GM23338 (cell line): ENCODE measurements at regions not wholly inside any gene's neighbourhood (a gene's known extent, or its start where the extent isn't known, plus 50 kb on each side); places are given as distances from the start of the nearest gene placed in this dataset.

ENCODE experiments used
- ATAC-seq: fragments of 200-7000 bp; cut with Tn5 transposase; 3 replicates; pipeline ENCODE4 v1.9.1; 2020
- DNase-seq: peaks from one replicate; pipeline ENCODE4 v3.0.0-alpha.2; 2015; ENCODE audit warnings: low spot score
- H2AFZ ChIP-seq: fragments of 200-600 bp; sonication (generic); 2 replicates; pipeline ENCODE4 v1.8.0; 2016; ENCODE audit warnings: antibody characterized with exemption, mild to moderate bottlenecking, moderate library complexity
- H3F3A ChIP-seq: fragments of 200-600 bp; sonication (generic); replicated peaks from 2 replicates; pipeline ENCODE4 v1.8.0; 2017; ENCODE audit warnings: antibody characterized with exemption, mixed run types, low read depth
- H3K27ac ChIP-seq: fragments of 200-600 bp; sonication (generic); 2 replicates; pipeline ENCODE4 v1.6.1; 2016; ENCODE audit warnings: low read depth
- H3K27me3 ChIP-seq: fragments of 200-600 bp; sonication (generic); 2 replicates; pipeline ENCODE4 v1.8.0; 2016; ENCODE audit warnings: mild to moderate bottlenecking, mixed run types, moderate library complexity; ENCODE audit not compliant: insufficient read depth
- H3K36me3 ChIP-seq: fragments of 200-600 bp; sonication (generic); 2 replicates; pipeline ENCODE4 v1.8.0; 2016; ENCODE audit warnings: mild to moderate bottlenecking; ENCODE audit not compliant: insufficient read depth
- H3K4me1 ChIP-seq: fragments of 200-600 bp; sonication (generic); 2 replicates; pipeline ENCODE4 v1.8.0; 2016; ENCODE audit warnings: mild to moderate bottlenecking, moderate library complexity; ENCODE audit not compliant: insufficient read depth
- H3K4me2 ChIP-seq: fragments of 200-600 bp; sonication (generic); 2 replicates; pipeline ENCODE4 v1.7.1; 2017; ENCODE audit warnings: mixed run types
- H3K4me3 ChIP-seq: fragments of 200-600 bp; sonication (generic); 2 replicates; pipeline ENCODE4 v1.6.1; 2016; ENCODE audit warnings: mixed run types
- H3K79me2 ChIP-seq: fragments of 200-600 bp; sonication (generic); replicated peaks from 2 replicates; pipeline ENCODE4 v1.8.0; 2017; ENCODE audit warnings: mild to moderate bottlenecking; ENCODE audit not compliant: insufficient read depth
- H3K9me2 ChIP-seq: fragments of 200-600 bp; sonication (generic); 2 replicates; pipeline ENCODE4 v1.8.0; 2017; ENCODE audit not compliant: insufficient read depth
- H4K20me1 ChIP-seq: fragments of 200-600 bp; sonication (generic); replicated peaks from 2 replicates; pipeline ENCODE4 v1.8.0; 2017; ENCODE audit warnings: mild to moderate bottlenecking; ENCODE audit not compliant: insufficient read depth
- H3K27ac Mint-ChIP-seq: 2 replicates; pipeline ENCODE4 v1.8.0; 2020; ENCODE audit warnings: inconsistent platforms, mild to moderate bottlenecking, moderate library complexity, mixed read lengths
- H3K27me3 Mint-ChIP-seq: 3 replicates; pipeline ENCODE4 v1.8.0; 2022; ENCODE audit warnings: low read depth, mild to moderate bottlenecking, moderate library complexity, mixed read lengths, inconsistent platforms; ENCODE audit not compliant: insufficient read depth, poor library complexity
- H3K36me3 Mint-ChIP-seq: 3 replicates; pipeline ENCODE4 v1.8.0; 2021; ENCODE audit warnings: low read depth, mild to moderate bottlenecking, inconsistent platforms, moderate library complexity, mixed read lengths
- H3K4me1 Mint-ChIP-seq: 3 replicates; pipeline ENCODE4 v1.8.0; 2020; ENCODE audit warnings: mild to moderate bottlenecking, inconsistent platforms, mixed read lengths
- H3K4me3 Mint-ChIP-seq: 3 replicates; pipeline ENCODE4 v1.8.0; 2021; ENCODE audit warnings: moderate library complexity, mild to moderate bottlenecking, inconsistent platforms, mixed read lengths
- H3K9me3 Mint-ChIP-seq: 3 replicates; pipeline ENCODE4 v1.8.0; 2020; ENCODE audit warnings: moderate library complexity, mild to moderate bottlenecking, inconsistent platforms, mixed read lengths
- CREB1 ChIP-seq: fragments of 250-450 bp; sonication (Bioruptor Pico); IDR thresholded peaks from 2 replicates; pipeline ENCODE4 v1.5.0; 2020; ENCODE audit warnings: low read depth, mild to moderate bottlenecking, moderate library complexity
- EZH2 ChIP-seq: fragments of 200-600 bp; sonication (generic); IDR thresholded peaks from one replicate; pipeline ENCODE4 v1.8.0; 2017; ENCODE audit warnings: antibody characterized with exemption, mild to moderate bottlenecking, low read depth; ENCODE audit not compliant: unreplicated experiment
- EZH2phosphoT487 ChIP-seq: fragments of 200-600 bp; sonication (generic); IDR thresholded peaks from one replicate; pipeline ENCODE4 v1.8.1; 2018; ENCODE audit warnings: antibody characterized with exemption; ENCODE audit not compliant: unreplicated experiment
- JUNB ChIP-seq: IDR thresholded peaks from one replicate; pipeline ENCODE4 v1.6.1; 2016; ENCODE audit warnings: antibody characterized with exemption; ENCODE audit not compliant: unreplicated experiment
- NANOG ChIP-seq: IDR thresholded peaks from 2 replicates; pipeline ENCODE4 v1.6.1; 2016; ENCODE audit warnings: antibody characterized with exemption, borderline replicate concordance
- POLR2AphosphoS5 ChIP-seq: IDR thresholded peaks from 2 replicates; pipeline ENCODE4 v1.6.1; 2016; ENCODE audit warnings: antibody characterized with exemption, low read depth
- REST ChIP-seq: IDR thresholded peaks from one replicate; pipeline ENCODE4 v1.6.1; 2018; ENCODE audit warnings: antibody characterized with exemption; ENCODE audit not compliant: unreplicated experiment
- STAT1 ChIP-seq: IDR thresholded peaks from one replicate; pipeline ENCODE4 v1.6.1; 2016; ENCODE audit warnings: antibody characterized with exemption; ENCODE audit not compliant: unreplicated experiment
- ZNF114 ChIP-seq: fragments of 250-450 bp; sonication (Bioruptor Pico); IDR thresholded peaks from 2 replicates; pipeline ENCODE4 v1.5.0; 2020; ENCODE audit warnings: mild to moderate bottlenecking, moderate library complexity
- ZNF331 ChIP-seq: fragments of 250-450 bp; sonication (Bioruptor Pico); IDR thresholded peaks from 2 replicates; pipeline ENCODE4 v1.5.0; 2020; ENCODE audit warnings: low read depth, mild to moderate bottlenecking, moderate library complexity
- TF ChIP-seq, protein P1 (sequence below): fragments of 250-450 bp; sonication (Bioruptor Pico); IDR thresholded peaks from 2 replicates; pipeline ENCODE4 v1.5.0; 2020; ENCODE audit warnings: mild to moderate bottlenecking, moderate library complexity
- TF ChIP-seq, protein P2 (sequence below): IDR thresholded peaks from 2 replicates; pipeline ENCODE4 v1.6.1; 2016; ENCODE audit warnings: antibody characterized with exemption
- TF ChIP-seq, protein P3 (sequence below), 2 experiments: fragments of 200-600 bp in 1 of 2; sonication (generic) in 1 of 2; conservative IDR thresholded peaks; 2 replicates each; pipeline versions ENCODE4 v1.5.1 to v1.6.1; 2016 to 2017; ENCODE audit warnings: antibody characterized with exemption in 2 of 2, low read depth in 2 of 2, mild to moderate bottlenecking in 2 of 2, moderate library complexity in 1 of 2

DNA sequence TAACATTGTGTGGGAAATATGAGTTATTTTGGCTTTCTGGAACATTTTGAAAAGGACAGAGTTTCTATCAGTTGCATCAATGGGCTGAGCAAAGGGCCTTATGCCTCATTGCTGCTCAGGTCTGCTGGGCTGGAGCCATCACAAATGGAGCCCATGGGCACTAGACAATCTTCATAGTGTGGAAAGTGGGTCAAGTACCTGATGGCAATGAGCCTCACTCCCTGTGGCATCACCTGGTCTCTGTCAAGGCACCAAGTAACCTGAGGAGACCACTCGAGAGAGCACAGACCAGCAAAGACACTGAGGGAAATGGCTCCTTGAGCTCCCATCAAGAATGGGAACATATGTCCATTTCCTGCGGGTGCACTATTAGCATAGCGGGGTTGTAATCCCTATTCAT, 96.7 kb upstream of the PPP2R3A start:
- Histone ChIP-seq H2AFZ (no peak overlapping the region), H3K4me3 (no peak overlapping the region), H3K9me2 (peaks cover 4% of the 10 kb centered on the region; the same call in 1 of the 2 replicates), H3K79me2 (no peaks in the 10 kb centered on the region), H3K36me3 (no peaks in the 10 kb centered on the region), H3F3A (no peaks in the 10 kb centered on the region), H3K4me1 (no peaks in the 10 kb centered on the region), H3K27me3 (no peaks in the 10 kb centered on the region), H4K20me1 (no peaks in the 10 kb centered on the region), H3K4me2 (no peak overlapping the region), H3K27ac (no peak overlapping the region)
- DNase-seq (no peak), ATAC-seq (no peak)
- H3K36me3 Mint-ChIP-seq = peaks cover 3% of the 10 kb centered on the region; the same call in 1 of the 3 replicates
- H3K4me3 Mint-ChIP-seq = no peak overlapping the region
- TF ChIP-seq STAT1 (no peak), JUNB (no peak), EZH2 (no peak), POLR2AphosphoS5 (no peak), CREB1 (CRISPR knock-in tag) (no peak), EZH2phosphoT487 (no peak), ZNF114 (CRISPR knock-in tag) (no peak), NANOG (no peak), REST (no peak), ZNF331 (CRISPR knock-in tag) (no peak)
- TF ChIP-seq, protein P1, sequence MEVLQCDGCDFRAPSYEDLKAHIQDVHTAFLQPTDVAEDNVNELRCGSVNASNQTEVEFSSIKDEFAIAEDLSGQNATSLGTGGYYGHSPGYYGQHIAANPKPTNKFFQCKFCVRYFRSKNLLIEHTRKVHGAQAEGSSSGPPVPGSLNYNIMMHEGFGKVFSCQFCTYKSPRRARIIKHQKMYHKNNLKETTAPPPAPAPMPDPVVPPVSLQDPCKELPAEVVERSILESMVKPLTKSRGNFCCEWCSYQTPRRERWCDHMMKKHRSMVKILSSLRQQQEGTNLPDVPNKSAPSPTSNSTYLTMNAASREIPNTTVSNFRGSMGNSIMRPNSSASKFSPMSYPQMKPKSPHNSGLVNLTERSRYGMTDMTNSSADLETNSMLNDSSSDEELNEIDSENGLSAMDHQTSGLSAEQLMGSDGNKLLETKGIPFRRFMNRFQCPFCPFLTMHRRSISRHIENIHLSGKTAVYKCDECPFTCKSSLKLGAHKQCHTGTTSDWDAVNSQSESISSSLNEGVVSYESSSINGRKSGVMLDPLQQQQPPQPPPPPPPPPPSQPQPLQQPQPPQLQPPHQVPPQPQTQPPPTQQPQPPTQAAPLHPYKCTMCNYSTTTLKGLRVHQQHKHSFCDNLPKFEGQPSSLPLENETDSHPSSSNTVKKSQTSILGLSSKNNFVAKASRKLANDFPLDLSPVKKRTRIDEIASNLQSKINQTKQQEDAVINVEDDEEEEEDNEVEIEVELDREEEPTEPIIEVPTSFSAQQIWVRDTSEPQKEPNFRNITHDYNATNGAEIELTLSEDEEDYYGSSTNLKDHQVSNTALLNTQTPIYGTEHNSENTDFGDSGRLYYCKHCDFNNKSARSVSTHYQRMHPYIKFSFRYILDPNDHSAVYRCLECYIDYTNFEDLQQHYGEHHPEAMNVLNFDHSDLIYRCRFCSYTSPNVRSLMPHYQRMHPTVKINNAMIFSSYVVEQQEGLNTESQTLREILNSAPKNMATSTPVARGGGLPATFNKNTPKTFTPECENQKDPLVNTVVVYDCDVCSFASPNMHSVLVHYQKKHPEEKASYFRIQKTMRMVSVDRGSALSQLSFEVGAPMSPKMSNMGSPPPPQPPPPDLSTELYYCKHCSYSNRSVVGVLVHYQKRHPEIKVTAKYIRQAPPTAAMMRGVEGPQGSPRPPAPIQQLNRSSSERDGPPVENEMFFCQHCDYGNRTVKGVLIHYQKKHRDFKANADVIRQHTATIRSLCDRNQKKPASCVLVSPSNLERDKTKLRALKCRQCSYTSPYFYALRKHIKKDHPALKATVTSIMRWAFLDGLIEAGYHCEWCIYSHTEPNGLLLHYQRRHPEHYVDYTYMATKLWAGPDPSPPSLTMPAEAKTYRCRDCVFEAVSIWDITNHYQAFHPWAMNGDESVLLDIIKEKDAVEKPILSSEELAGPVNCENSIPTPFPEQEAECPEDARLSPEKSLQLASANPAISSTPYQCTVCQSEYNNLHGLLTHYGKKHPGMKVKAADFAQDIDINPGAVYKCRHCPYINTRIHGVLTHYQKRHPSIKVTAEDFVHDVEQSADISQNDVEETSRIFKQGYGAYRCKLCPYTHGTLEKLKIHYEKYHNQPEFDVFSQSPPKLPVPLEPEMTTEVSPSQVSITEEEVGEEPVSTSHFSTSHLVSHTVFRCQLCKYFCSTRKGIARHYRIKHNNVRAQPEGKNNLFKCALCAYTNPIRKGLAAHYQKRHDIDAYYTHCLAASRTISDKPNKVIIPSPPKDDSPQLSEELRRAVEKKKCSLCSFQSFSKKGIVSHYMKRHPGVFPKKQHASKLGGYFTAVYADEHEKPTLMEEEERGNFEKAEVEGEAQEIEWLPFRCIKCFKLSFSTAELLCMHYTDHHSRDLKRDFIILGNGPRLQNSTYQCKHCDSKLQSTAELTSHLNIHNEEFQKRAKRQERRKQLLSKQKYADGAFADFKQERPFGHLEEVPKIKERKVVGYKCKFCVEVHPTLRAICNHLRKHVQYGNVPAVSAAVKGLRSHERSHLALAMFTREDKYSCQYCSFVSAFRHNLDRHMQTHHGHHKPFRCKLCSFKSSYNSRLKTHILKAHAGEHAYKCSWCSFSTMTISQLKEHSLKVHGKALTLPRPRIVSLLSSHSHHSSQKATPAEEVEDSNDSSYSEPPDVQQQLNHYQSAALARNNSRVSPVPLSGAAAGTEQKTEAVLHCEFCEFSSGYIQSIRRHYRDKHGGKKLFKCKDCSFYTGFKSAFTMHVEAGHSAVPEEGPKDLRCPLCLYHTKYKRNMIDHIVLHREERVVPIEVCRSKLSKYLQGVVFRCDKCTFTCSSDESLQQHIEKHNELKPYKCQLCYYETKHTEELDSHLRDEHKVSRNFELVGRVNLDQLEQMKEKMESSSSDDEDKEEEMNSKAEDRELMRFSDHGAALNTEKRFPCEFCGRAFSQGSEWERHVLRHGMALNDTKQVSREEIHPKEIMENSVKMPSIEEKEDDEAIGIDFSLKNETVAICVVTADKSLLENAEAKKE (CRISPR knock-in tag) = no peak
- TF ChIP-seq, protein P2, sequence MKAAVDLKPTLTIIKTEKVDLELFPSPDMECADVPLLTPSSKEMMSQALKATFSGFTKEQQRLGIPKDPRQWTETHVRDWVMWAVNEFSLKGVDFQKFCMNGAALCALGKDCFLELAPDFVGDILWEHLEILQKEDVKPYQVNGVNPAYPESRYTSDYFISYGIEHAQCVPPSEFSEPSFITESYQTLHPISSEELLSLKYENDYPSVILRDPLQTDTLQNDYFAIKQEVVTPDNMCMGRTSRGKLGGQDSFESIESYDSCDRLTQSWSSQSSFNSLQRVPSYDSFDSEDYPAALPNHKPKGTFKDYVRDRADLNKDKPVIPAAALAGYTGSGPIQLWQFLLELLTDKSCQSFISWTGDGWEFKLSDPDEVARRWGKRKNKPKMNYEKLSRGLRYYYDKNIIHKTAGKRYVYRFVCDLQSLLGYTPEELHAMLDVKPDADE = no peak
- TF ChIP-seq, protein P3, sequence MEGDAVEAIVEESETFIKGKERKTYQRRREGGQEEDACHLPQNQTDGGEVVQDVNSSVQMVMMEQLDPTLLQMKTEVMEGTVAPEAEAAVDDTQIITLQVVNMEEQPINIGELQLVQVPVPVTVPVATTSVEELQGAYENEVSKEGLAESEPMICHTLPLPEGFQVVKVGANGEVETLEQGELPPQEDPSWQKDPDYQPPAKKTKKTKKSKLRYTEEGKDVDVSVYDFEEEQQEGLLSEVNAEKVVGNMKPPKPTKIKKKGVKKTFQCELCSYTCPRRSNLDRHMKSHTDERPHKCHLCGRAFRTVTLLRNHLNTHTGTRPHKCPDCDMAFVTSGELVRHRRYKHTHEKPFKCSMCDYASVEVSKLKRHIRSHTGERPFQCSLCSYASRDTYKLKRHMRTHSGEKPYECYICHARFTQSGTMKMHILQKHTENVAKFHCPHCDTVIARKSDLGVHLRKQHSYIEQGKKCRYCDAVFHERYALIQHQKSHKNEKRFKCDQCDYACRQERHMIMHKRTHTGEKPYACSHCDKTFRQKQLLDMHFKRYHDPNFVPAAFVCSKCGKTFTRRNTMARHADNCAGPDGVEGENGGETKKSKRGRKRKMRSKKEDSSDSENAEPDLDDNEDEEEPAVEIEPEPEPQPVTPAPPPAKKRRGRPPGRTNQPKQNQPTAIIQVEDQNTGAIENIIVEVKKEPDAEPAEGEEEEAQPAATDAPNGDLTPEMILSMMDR (conservative IDR thresholded peaks at IDR 0.05; ENCODE audit: low read depth in 2 of 2) = no peak
- H3K27ac Mint-ChIP-seq = no peak overlapping the region
- H3K9me3 Mint-ChIP-seq = peaks cover 13% of the 10 kb centered on the region
- H3K4me1 Mint-ChIP-seq = no peaks in the 10 kb centered on the region
- no peaks in the 10 kb centered on the region for H3K27me3 Mint-ChIP-seq
